H1 (cell line): ENCODE measurements at regions not wholly inside any gene's neighbourhood (a gene's known extent, or its start where the extent isn't known, plus 50 kb on each side); places are given as distances from the start of the nearest gene placed in this dataset.
A peak's percentile ranks its signal among the peaks of the same experiment; 100 is the strongest.

Experiments used
- BRCA1 ChIP-seq: IDR thresholded peaks from 2 replicates; pipeline ENCODE4 v1.6.1; 2012; ENCODE audit warnings: low read depth, low read length, improper control_type of control experiment
- EP300 ChIP-seq, 2 experiments: IDR thresholded peaks; 1 replicate in 1 of 2; 2 replicates in 1 of 2; pipeline ENCODE4 v1.6.1; 2011 to 2012; ENCODE audit warnings: low read depth in 2 of 2, low read length in 2 of 2, mild to moderate bottlenecking in 2 of 2, borderline replicate concordance in 1 of 2, inconsistent platforms in 1 of 2, moderate library complexity in 1 of 2
- TAF1 ChIP-seq: IDR thresholded peaks from 2 replicates; pipeline ENCODE4 v1.6.1; 2011; ENCODE audit warnings: mild to moderate bottlenecking, low read depth, low read length
- TEAD4 ChIP-seq: IDR thresholded peaks from 2 replicates; pipeline ENCODE4 v1.6.1; 2012; ENCODE audit warnings: low read depth, low read length, inconsistent platforms, mixed read lengths
- YY1 ChIP-seq: IDR thresholded peaks from 2 replicates; pipeline ENCODE4 v1.6.1; 2011; ENCODE audit warnings: low read depth, mild to moderate bottlenecking, low read length
- TF ChIP-seq, protein P1 (sequence below), 3 experiments: IDR thresholded peaks; 1 replicate in 2 of 3; 2 replicates in 1 of 3; pipeline versions ENCODE4 v1.5.1 to v1.6.1; 2011; ENCODE audit warnings: low read length in 3 of 3, mild to moderate bottlenecking in 3 of 3, inconsistent platforms in 2 of 3, low read depth in 1 of 3, moderate library complexity in 1 of 3; ENCODE audit not compliant: insufficient read depth in 1 of 3; ENCODE audit errors: control extremely low read depth in 1 of 3

DNA sequence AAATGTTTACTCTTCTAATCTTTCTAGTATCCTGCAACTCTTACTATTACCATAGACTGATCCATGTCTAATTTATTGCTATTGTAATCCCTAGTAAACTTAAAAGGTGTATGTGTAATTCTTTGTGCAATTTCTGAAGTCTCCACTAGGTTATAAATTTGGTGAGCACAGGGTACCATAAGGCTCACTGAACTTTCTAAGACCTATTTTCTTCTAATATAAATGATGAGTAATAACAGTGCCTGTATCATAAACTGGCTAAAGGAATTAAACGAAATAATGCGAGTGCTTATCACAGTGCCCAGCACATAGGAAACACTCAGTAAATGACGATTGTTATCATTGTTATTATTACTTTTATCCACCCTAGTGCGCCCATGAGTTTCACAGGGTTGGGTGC, 119.1 kb downstream of the KLF12 start:
- TF ChIP-seq BRCA1: no peak
- TF ChIP-seq TEAD4: no peak
- TF ChIP-seq, protein P1, sequence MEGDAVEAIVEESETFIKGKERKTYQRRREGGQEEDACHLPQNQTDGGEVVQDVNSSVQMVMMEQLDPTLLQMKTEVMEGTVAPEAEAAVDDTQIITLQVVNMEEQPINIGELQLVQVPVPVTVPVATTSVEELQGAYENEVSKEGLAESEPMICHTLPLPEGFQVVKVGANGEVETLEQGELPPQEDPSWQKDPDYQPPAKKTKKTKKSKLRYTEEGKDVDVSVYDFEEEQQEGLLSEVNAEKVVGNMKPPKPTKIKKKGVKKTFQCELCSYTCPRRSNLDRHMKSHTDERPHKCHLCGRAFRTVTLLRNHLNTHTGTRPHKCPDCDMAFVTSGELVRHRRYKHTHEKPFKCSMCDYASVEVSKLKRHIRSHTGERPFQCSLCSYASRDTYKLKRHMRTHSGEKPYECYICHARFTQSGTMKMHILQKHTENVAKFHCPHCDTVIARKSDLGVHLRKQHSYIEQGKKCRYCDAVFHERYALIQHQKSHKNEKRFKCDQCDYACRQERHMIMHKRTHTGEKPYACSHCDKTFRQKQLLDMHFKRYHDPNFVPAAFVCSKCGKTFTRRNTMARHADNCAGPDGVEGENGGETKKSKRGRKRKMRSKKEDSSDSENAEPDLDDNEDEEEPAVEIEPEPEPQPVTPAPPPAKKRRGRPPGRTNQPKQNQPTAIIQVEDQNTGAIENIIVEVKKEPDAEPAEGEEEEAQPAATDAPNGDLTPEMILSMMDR (IDR thresholded peaks at IDR 0.05; ENCODE audit: control extremely low read depth in 1 of 3, insufficient read depth in 1 of 3, low read depth in 1 of 3, low read length in 3 of 3): peak in 1 of 3 experiments; percentile 8; a peak in 1 of 4 replicates
- TF ChIP-seq YY1: no peak
- TF ChIP-seq TAF1: no peak
- no peak for TF ChIP-seq EP300 (IDR thresholded peaks at IDR 0.05; ENCODE audit: borderline replicate concordance in 1 of 2, low read depth in 2 of 2, low read length in 2 of 2)
